Transverse colon (tissue), 4 donors: ENCODE measurements at regions not wholly inside any gene's neighbourhood (a gene's known extent, or its start where the extent isn't known, plus 50 kb on each side); places are given as distances from the start of the nearest gene placed in this dataset.

Experiments used
- DNase-seq: peaks from one replicate; pipeline ENCODE4 v3.0.0-alpha.2; 2019
- H3K27ac ChIP-seq, 4 donors: fragments of 200-600 bp; sonication (generic); 2 replicates each; pipeline ENCODE4 v1.5.1; 2016 to 2018; ENCODE audit warnings: inconsistent platforms in 4 of 4
- H3K27me3 ChIP-seq: fragments of 200-600 bp; sonication (generic); 2 replicates; pipeline ENCODE4 v1.5.1; 2017; ENCODE audit warnings: inconsistent platforms
- H3K36me3 ChIP-seq, 4 donors: fragments of 200-600 bp; sonication (generic); 2 replicates each; pipeline ENCODE4 v1.5.1; 2017 to 2019; ENCODE audit warnings: inconsistent platforms in 4 of 4
- H3K4me1 ChIP-seq, 4 donors: fragments of 200-600 bp; sonication (generic); 2 replicates each; pipeline ENCODE4 v1.5.1; 2017 to 2020; ENCODE audit warnings: inconsistent platforms in 4 of 4
- H3K4me3 ChIP-seq, 4 donors: fragments of 200-600 bp; sonication (generic); 1 replicate in 1 of 4; 2 replicates in 3 of 4; pipeline versions ENCODE4 v1.5.1 to v1.6.1; 2017 to 2019; ENCODE audit warnings: inconsistent platforms in 4 of 4
- H3K9me3 ChIP-seq, 2 donors: fragments of 200-600 bp; sonication (generic); 2 replicates each; pipeline ENCODE4 v1.5.1; 2017 to 2019; ENCODE audit warnings: inconsistent platforms in 2 of 2
- CTCF ChIP-seq, 5 experiments: fragments of 200-600 bp in 3 of 5; fragments of 450-650 bp in 2 of 5; sonication (generic) in 3 of 5; IDR thresholded peaks; 1 replicate in 2 of 5; 2 replicates in 3 of 5; pipeline ENCODE4 v1.5.1; 2016 to 2017; ENCODE audit warnings: antibody characterized with exemption in 5 of 5, inconsistent platforms in 3 of 5, mild to moderate bottlenecking in 2 of 5, moderate library complexity in 1 of 5
- EP300 ChIP-seq: sonication (generic); formaldehyde crosslinking; IDR thresholded peaks from one replicate; pipeline ENCODE4 v1.6.1; 2017; ENCODE audit warnings: antibody characterized with exemption, low read depth
- POLR2A ChIP-seq: fragments of 450-650 bp; IDR thresholded peaks from one replicate; pipeline ENCODE4 v1.6.1; 2016; ENCODE audit warnings: antibody characterized with exemption, mild to moderate bottlenecking, moderate library complexity
- POLR2AphosphoS5 ChIP-seq, 3 donors: sonication (generic); formaldehyde crosslinking; IDR thresholded peaks; one replicate each; pipeline ENCODE4 v1.6.1; 2016; ENCODE audit warnings: antibody characterized with exemption in 3 of 3
- WGBS, 2 donors: methylation state at CpG; one replicate each; pipeline ENCODE4 v1.1.5; 2018; ENCODE audit warnings: low coverage in 1 of 2; 5-methylcytosine and 5-hydroxymethylcytosine counted together
- in situ Hi-C, 4 donors: fragments of 200-750 bp; cut with MboI; loops; one replicate each; pipeline versions ENCODE4 v1.15.0 to v1.15.1; 2017; ENCODE audit warnings: low sequenced_read_pairs in 3 of 4, low pct_ligation_motif_present in 1 of 4, low pct_unique_long_range_greater_than_20kb in 1 of 4
- intact Hi-C: fragments of 100-400 bp; cut with DNase I; formaldehyde crosslinking; loops from one replicate; pipeline ENCODE4 v1.15.1; 2023; ENCODE audit warnings: low total_unique reads

DNA sequence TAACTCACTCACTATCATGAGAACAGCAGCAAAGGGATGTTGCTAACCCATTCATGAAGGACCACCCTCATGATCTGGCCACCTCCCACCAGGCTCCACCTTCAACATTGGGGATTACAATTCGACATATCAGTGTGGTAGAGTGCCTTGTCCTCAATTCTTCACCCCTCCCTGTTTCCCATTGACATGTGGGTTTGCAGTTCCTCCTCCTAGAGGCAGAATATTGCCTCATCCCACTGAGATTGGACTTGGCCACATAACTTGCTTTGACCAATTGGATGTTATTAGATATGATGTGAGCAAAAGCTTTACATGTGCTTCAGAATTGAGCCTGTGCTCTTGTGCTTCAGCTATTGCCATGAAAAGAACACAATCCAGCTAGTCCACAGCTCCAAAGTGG is 217.0 kb upstream of the CXCR4 start:
- H3K9me3 ChIP-seq: no peaks in the 10 kb centered on the region
- intact Hi-C loops: no loop called here
- DNase-seq: no peak
- H3K27ac ChIP-seq: no peak overlapping the region
- H3K4me3 ChIP-seq: no peak overlapping the region
- no peak for TF ChIP-seq POLR2A
- TF ChIP-seq POLR2AphosphoS5 (IDR thresholded peaks at IDR 0.05): no peak
- no peak for TF ChIP-seq CTCF (IDR thresholded peaks at IDR 0.05)
- no peak for TF ChIP-seq EP300
- no peaks in the 10 kb centered on the region for H3K27me3 ChIP-seq
- H3K4me1 ChIP-seq: no peaks in the 10 kb centered on the region
- H3K36me3 ChIP-seq: no peaks in the 10 kb centered on the region
- 17 to 44% methylated on average over 1 of the region's 1 CpG for WGBS, 2 donors
- in situ Hi-C loops: no loop called here

DNA sequence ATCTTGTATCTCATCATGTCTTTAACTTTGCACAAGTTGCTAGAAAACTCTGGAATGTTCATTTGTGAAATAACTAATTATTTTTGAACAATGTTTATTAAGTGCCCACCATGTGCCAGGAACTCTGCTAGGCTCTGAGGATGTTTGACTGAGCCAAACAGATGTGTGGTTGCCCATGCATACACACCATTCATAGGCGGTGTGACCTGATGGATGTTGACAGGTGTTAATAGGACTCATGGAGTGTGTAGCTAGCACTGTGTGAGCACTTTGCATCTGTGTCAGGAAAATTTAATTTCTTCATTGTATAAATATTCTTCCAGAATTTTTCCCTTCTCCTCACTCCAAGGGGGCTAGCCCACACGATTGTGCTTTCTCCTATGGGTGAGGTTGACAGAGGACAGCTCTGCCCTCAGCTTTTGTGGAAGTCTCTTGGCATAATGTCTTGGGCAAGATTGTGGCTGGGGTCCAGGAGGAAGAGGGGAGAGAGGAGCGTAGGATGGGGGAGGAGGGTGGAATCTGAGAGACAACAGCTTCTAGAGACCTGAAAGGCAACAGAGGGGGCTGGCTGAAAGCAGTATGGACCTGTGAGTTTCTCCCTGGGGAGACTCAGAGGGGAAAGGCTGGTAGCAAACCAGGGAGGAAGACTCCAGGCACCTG is 214.6 kb upstream of the CXCR4 start:
- H3K4me1 ChIP-seq: no peaks in the 10 kb centered on the region
- DNase-seq: no peak
- H3K27ac ChIP-seq: no peak overlapping the region
- no peak for TF ChIP-seq EP300
- TF ChIP-seq POLR2A: no peak
- TF ChIP-seq POLR2AphosphoS5 (IDR thresholded peaks at IDR 0.05): no peak
- TF ChIP-seq CTCF (IDR thresholded peaks at IDR 0.05): no peak
- intact Hi-C loops: no loop called here
- H3K27me3 ChIP-seq: no peaks in the 10 kb centered on the region
- WGBS, 2 donors: 70 to 75% methylated on average over 3 of the region's 3 CpGs
- in situ Hi-C loops: no loop called here
- H3K4me3 ChIP-seq: no peak overlapping the region
- H3K9me3 ChIP-seq: no peaks in the 10 kb centered on the region
- H3K36me3 ChIP-seq: no peaks in the 10 kb centered on the region

DNA sequence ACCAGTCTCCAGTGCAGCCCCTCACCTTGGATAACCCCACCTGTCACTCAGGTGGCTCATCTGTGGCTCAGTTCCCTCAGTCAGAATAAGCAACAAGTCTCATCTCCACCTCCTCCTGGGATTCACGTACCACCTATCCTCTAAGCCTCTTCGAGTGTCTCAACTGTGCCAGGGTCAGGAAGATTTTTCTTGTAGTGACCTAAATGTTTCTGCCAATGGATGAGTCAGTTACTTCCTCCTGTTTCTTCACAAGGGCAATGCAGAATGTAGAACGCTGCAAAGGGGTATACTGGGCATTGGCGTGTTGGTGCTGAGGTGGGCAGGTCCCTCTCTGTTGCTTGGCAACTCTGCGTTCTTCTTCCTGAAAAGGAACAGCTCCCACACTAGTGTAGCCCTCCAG is 213.3 kb upstream of the CXCR4 start:
- Histone ChIP-seq H3K36me3 (no peaks in the 10 kb centered on the region), H3K27ac (no peak overlapping the region), H3K4me3 (no peak overlapping the region), H3K9me3 (no peaks in the 10 kb centered on the region), H3K4me1 (no peaks in the 10 kb centered on the region), H3K27me3 (no peaks in the 10 kb centered on the region)
- WGBS, 2 donors: 91% methylated on average over 5 of the region's 5 CpGs; no CpG with 5 or more reads in 1 of the 2 donors
- no peak for DNase-seq
- intact Hi-C loops (no loop called here), in situ Hi-C loops (no loop called here)
- TF ChIP-seq POLR2A (no peak), EP300 (no peak), CTCF (IDR thresholded peaks at IDR 0.05) (no peak), POLR2AphosphoS5 (IDR thresholded peaks at IDR 0.05) (no peak)

DNA sequence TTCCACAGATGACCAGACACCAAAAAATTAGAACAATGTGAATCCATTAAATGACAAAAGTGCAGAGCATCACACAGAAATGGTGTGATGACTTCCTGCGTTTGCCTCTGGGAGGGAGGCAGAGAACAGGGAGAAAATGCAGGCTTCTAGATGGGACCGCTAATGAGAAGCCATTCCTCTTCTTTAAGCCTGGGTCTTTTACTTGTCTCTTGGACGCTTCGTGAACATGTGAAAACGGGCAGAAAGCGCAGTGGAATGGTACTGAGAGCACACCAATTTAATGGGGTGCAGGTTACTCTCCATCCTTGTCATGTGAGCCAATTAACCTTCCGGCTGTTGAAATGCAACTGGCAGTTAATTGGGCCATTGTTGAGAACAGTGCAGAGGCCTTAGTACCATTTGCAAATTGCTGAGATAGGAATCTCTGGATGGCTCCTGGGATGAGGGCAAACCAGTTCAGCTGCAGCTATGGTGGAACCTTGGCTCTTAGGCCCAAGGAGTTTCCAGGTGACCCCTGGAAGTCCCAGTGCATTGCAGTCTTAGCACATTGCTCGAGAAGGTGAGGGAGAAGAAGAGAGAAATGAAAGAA is 210.4 kb upstream of the CXCR4 start:
- 63 to 76% methylated on average over 4 to 8 of the region's 8 CpGs for WGBS, 2 donors
- DNase-seq: no peak
- peak overlapping the region in 1 of 4 donors; percentile 12 for H3K27ac ChIP-seq
- TF ChIP-seq EP300: no peak
- in situ Hi-C loops (no loop called here), intact Hi-C loops (no loop called here)
- H3K4me3 ChIP-seq: no peak overlapping the region
- H3K27me3 ChIP-seq: no peaks in the 10 kb centered on the region
- H3K4me1 ChIP-seq: no peaks in the 10 kb centered on the region
- no peaks in the 10 kb centered on the region for H3K36me3 ChIP-seq
- H3K9me3 ChIP-seq: no peaks in the 10 kb centered on the region
